Body of pancreas (tissue), 4 donors: ENCODE measurements at regions not wholly inside any gene's neighbourhood (a gene's known extent, or its start where the extent isn't known, plus 50 kb on each side); places are given as distances from the start of the nearest gene placed in this dataset.

Source experiments
- CTCF ChIP-seq, 7 experiments: fragments of 450-650 bp in 4 of 7; fragments of 200-600 bp in 3 of 7; sonication (generic) in 3 of 7; IDR thresholded peaks; one replicate each; pipeline ENCODE4 v1.5.1; 2016 to 2019; ENCODE audit warnings: antibody characterized with exemption in 7 of 7
- POLR2A ChIP-seq, 3 donors: fragments of 450-650 bp; IDR thresholded peaks; one replicate each; pipeline ENCODE4 v1.6.1; 2016; ENCODE audit warnings: antibody characterized with exemption in 3 of 3, mild to moderate bottlenecking in 2 of 3

DNA sequence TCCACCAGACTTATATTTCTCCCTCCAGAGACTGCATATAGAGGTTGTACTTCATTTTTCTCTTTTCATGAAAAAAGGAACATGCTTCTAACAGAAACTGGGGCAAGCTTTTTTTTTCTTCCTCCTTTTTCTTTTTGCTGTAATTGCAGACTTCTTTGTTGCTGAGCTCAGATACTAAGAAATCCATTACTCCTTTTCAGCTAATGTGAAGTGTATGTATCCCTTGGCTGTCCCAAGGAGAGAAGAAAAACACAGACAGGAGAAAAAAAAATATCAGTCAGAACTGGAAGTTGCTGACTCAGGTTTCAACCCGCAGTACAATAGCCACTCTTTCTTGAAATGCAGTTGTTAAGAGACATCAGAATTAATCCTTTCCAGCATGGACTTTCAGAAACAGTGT, 1248.4 kb downstream of the LRFN5 start:
- TF ChIP-seq CTCF (IDR thresholded peaks at IDR 0.05) (no peak), POLR2A (IDR thresholded peaks at IDR 0.05) (no peak)
